Caco-2 (cell line): ENCODE measurements at regions not wholly inside any gene's neighbourhood (a gene's known extent, or its start where the extent isn't known, plus 50 kb on each side); places are given as distances from the start of the nearest gene placed in this dataset.

Experiments
- BruUV-seq: library from RNA; stranded (reverse); fragments of 400-500 nt; replicated peaks from 2 replicates; lab custom pipeline; 2021; lab: Mats Ljungman, UMichigan
- CTCF ChIA-PET: fragments of 300-600 bp; sonication (Branson Sonifier 250); formaldehyde crosslinking; loops from one replicate; lab custom pipeline; 2022; ENCODE audit warnings: antibody characterized with exemption; lab: Charles Lee
- POLR2A ChIA-PET: fragments of 300-600 bp; sonication (Branson Sonifier 250); formaldehyde crosslinking; loops from one replicate; lab custom pipeline; 2022; ENCODE audit warnings: antibody characterized with exemption; lab: Charles Lee
- DNase-seq, 2 experiments: peaks; one replicate each; pipeline versions ENCODE4 v3.0.0 to v3.0.0-alpha.2; 2020 to 2022
- H3K27me3 ChIP-seq: replicated peaks from 2 replicates; pipeline ENCODE4 v1.6.0; 2011; ENCODE audit warnings: low read length; ENCODE audit not compliant: control insufficient read depth, insufficient read depth
- H3K36me3 ChIP-seq: 2 replicates; pipeline ENCODE4 v1.5.1; 2011; ENCODE audit warnings: low read length; ENCODE audit not compliant: control insufficient read depth, insufficient read depth
- H3K4me1 ChIP-seq: fragments of 250-450 bp; sonication (Bioruptor Pico); 2 replicates; pipeline ENCODE4 v1.5.1; 2020; ENCODE audit warnings: mild to moderate bottlenecking
- H3K4me3 ChIP-seq: 2 replicates; pipeline ENCODE4 v1.5.1; 2011; ENCODE audit warnings: low read depth, mild to moderate bottlenecking, control low read depth, low read length
- H3K9me3 ChIP-seq: fragments of 250-450 bp; sonication (Bioruptor Pico); 2 replicates; pipeline ENCODE4 v1.5.1; 2020; ENCODE audit warnings: mild to moderate bottlenecking, moderate library complexity
- H3K27ac Mint-ChIP-seq: one replicate; pipeline ENCODE4 v1.8.0; 2022; ENCODE audit warnings: mixed read lengths; ENCODE audit not compliant: unreplicated experiment
- H3K27me3 Mint-ChIP-seq: one replicate; pipeline ENCODE4 v1.8.0; 2022; ENCODE audit warnings: mixed read lengths; ENCODE audit not compliant: insufficient read depth, unreplicated experiment
- H3K36me3 Mint-ChIP-seq: one replicate; pipeline ENCODE4 v1.8.0; 2022; ENCODE audit warnings: mild to moderate bottlenecking, mixed read lengths; ENCODE audit not compliant: insufficient read depth, unreplicated experiment
- H3K4me1 Mint-ChIP-seq: one replicate; pipeline ENCODE4 v1.8.0; 2022; ENCODE audit warnings: low read depth, mixed read lengths; ENCODE audit not compliant: unreplicated experiment
- H3K4me3 Mint-ChIP-seq: one replicate; pipeline ENCODE4 v1.8.0; 2022; ENCODE audit warnings: mild to moderate bottlenecking, moderate library complexity, mixed read lengths; ENCODE audit not compliant: unreplicated experiment
- H3K9me3 Mint-ChIP-seq: one replicate; pipeline ENCODE4 v1.8.0; 2022; ENCODE audit warnings: mixed read lengths; ENCODE audit not compliant: unreplicated experiment
- CTCF ChIP-seq, 2 experiments: fragments of 200-600 bp in 1 of 2; IDR thresholded peaks; 1 replicate in 1 of 2; 2 replicates in 1 of 2; pipeline versions ENCODE4 v1.5.1 to v1.8.0; 2011 to 2022; ENCODE audit warnings: antibody characterized with exemption in 1 of 2, control low read depth in 1 of 2, inconsistent platforms in 1 of 2, low read depth in 1 of 2, low read length in 1 of 2, mild to moderate bottlenecking in 1 of 2, moderate library complexity in 1 of 2; ENCODE audit not compliant: insufficient read depth in 1 of 2, severe bottlenecking in 1 of 2, unreplicated experiment in 1 of 2
- intact Hi-C: fragments of 100-400 bp; cut with micrococcal nuclease; formaldehyde crosslinking; loops from one replicate; pipeline ENCODE4 v1.10.0; 2022; ENCODE audit not compliant: unreplicated experiment

- Mint-ChIP-seq H3K27me3 (peaks cover 13% of the 10 kb centered on the region), H3K27ac (no peak overlapping the region), H3K4me3 (no peak overlapping the region), H3K9me3 (no peaks in the 10 kb centered on the region), H3K4me1 (no peaks in the 10 kb centered on the region), H3K36me3 (no peaks in the 10 kb centered on the region)
- ChIA-PET CTCF (no interaction called here), POLR2A (no interaction called here)
- no TSS peak for BruUV-seq
- Histone ChIP-seq H3K27me3 (no peaks in the 10 kb centered on the region), H3K4me1 (no peaks in the 10 kb centered on the region), H3K4me3 (no peak overlapping the region), H3K36me3 (no peaks in the 10 kb centered on the region), H3K9me3 (no peaks in the 10 kb centered on the region)
- intact Hi-C loops = no loop called here
- no peak for DNase-seq
- TF ChIP-seq CTCF (IDR thresholded peaks at IDR 0.05; ENCODE audit: insufficient read depth in 1 of 2, low read depth in 1 of 2, low read length in 1 of 2, severe bottlenecking in 1 of 2, unreplicated experiment in 1 of 2) = no peak
Measured at GRCh38 chr16:65218348-65218747, 96.5 kb upstream of the CDH11 start.

- ChIA-PET POLR2A (no interaction called here), CTCF (no interaction called here)
- Histone ChIP-seq H3K4me1 (no peaks in the 10 kb centered on the region), H3K4me3 (no peak overlapping the region), H3K27me3 (no peaks in the 10 kb centered on the region), H3K9me3 (no peaks in the 10 kb centered on the region), H3K36me3 (no peaks in the 10 kb centered on the region)
- no peaks in the 10 kb centered on the region for H3K36me3 Mint-ChIP-seq
- DNase-seq = no peak
- no peak overlapping the region for H3K27ac Mint-ChIP-seq
- TF ChIP-seq CTCF (IDR thresholded peaks at IDR 0.05; ENCODE audit: insufficient read depth in 1 of 2, low read depth in 1 of 2, low read length in 1 of 2, severe bottlenecking in 1 of 2, unreplicated experiment in 1 of 2) = no peak
- no TSS peak for BruUV-seq
- H3K4me3 Mint-ChIP-seq = no peak overlapping the region
- intact Hi-C loops = no loop called here
- no peaks in the 10 kb centered on the region for H3K9me3 Mint-ChIP-seq
- peaks cover 11% of the 10 kb centered on the region for H3K27me3 Mint-ChIP-seq
- H3K4me1 Mint-ChIP-seq = no peaks in the 10 kb centered on the region
Measured at GRCh38 chr16:65213866-65214595, 92.2 kb upstream of the CDH11 start.

- no peaks in the 10 kb centered on the region for H3K27me3 ChIP-seq
- Mint-ChIP-seq H3K27me3 (peaks cover 14% of the 10 kb centered on the region), H3K4me1 (no peaks in the 10 kb centered on the region), H3K4me3 (no peak overlapping the region), H3K36me3 (no peaks in the 10 kb centered on the region), H3K27ac (no peak overlapping the region), H3K9me3 (no peaks in the 10 kb centered on the region)
- POLR2A ChIA-PET = no interaction called here
- no peak overlapping the region for H3K4me3 ChIP-seq
- intact Hi-C loops = no loop called here
- BruUV-seq = no TSS peak
- no peak for TF ChIP-seq CTCF (IDR thresholded peaks at IDR 0.05; ENCODE audit: insufficient read depth in 1 of 2, low read depth in 1 of 2, low read length in 1 of 2, severe bottlenecking in 1 of 2, unreplicated experiment in 1 of 2)
- CTCF ChIA-PET = no interaction called here
- no peaks in the 10 kb centered on the region for H3K9me3 ChIP-seq
- no peaks in the 10 kb centered on the region for H3K4me1 ChIP-seq
- DNase-seq = no peak
- no peaks in the 10 kb centered on the region for H3K36me3 ChIP-seq
Measured at GRCh38 chr16:65212791-65213190, 90.9 kb upstream of the CDH11 start.
